IMR-90 (cell line): ENCODE measurements at regions not wholly inside any gene's neighbourhood (a gene's known extent, or its start where the extent isn't known, plus 50 kb on each side); places are given as distances from the start of the nearest gene placed in this dataset.

Experiments used
- BHLHE40 ChIP-seq: fragments of 150-350 bp; IDR thresholded peaks from 2 replicates; pipeline ENCODE4 v1.6.1; 2016; ENCODE audit warnings: mild to moderate bottlenecking, low read depth, low read length
- CEBPB ChIP-seq: IDR thresholded peaks from 2 replicates; pipeline ENCODE4 v1.6.1; 2012; ENCODE audit warnings: low read depth, low read length, improper control_type of control experiment
- CHD1 ChIP-seq: IDR thresholded peaks from 2 replicates; pipeline ENCODE4 v1.6.1; 2012; ENCODE audit warnings: low read depth, low read length, improper control_type of control experiment
- ELK1 ChIP-seq: fragments of 150-350 bp; IDR thresholded peaks from 2 replicates; pipeline ENCODE4 v1.6.1; 2016; ENCODE audit warnings: low read depth, mild to moderate bottlenecking, low read length, moderate library complexity, borderline replicate concordance
- MAZ ChIP-seq: IDR thresholded peaks from 2 replicates; pipeline ENCODE4 v1.6.1; 2012; ENCODE audit warnings: low read depth, mild to moderate bottlenecking, low read length, improper control_type of control experiment, moderate library complexity, borderline replicate concordance
- NFE2L2 ChIP-seq: fragments of 150-350 bp; IDR thresholded peaks from 2 replicates; pipeline ENCODE4 v1.6.1; 2016; ENCODE audit warnings: low read depth, mild to moderate bottlenecking, low read length
- POLR2A ChIP-seq: IDR thresholded peaks from 2 replicates; pipeline ENCODE4 v1.6.1; 2012; ENCODE audit warnings: mild to moderate bottlenecking, low read depth, low read length
- RAD21 ChIP-seq: IDR thresholded peaks from 2 replicates; pipeline ENCODE4 v1.6.1; 2012; ENCODE audit warnings: low read length, improper control_type of control experiment
- RCOR1 ChIP-seq: IDR thresholded peaks from 2 replicates; pipeline ENCODE4 v1.6.1; 2012; ENCODE audit warnings: mild to moderate bottlenecking, low read length, improper control_type of control experiment; ENCODE audit not compliant: insufficient replicate concordance
- RFX5 ChIP-seq: IDR thresholded peaks from 2 replicates; pipeline ENCODE4 v1.8.0; 2012; ENCODE audit warnings: low read depth, mild to moderate bottlenecking, low read length, moderate library complexity
- SMC3 ChIP-seq: fragments of 150-350 bp; IDR thresholded peaks from 2 replicates; pipeline ENCODE4 v1.6.1; 2016; ENCODE audit warnings: low read depth, mild to moderate bottlenecking, antibody characterized with exemption, low read length, moderate library complexity
- TF ChIP-seq, protein P1 (sequence below): conservative IDR thresholded peaks from 2 replicates; pipeline ENCODE4 v1.5.1; 2012; ENCODE audit warnings: mild to moderate bottlenecking, low read depth, low read length, improper control_type of control experiment
- TF ChIP-seq, protein P2 (sequence below): fragments of 150-350 bp; IDR thresholded peaks from 2 replicates; pipeline ENCODE4 v1.6.1; 2017; ENCODE audit warnings: mild to moderate bottlenecking, antibody characterized with exemption, low read length, low read depth

DNA sequence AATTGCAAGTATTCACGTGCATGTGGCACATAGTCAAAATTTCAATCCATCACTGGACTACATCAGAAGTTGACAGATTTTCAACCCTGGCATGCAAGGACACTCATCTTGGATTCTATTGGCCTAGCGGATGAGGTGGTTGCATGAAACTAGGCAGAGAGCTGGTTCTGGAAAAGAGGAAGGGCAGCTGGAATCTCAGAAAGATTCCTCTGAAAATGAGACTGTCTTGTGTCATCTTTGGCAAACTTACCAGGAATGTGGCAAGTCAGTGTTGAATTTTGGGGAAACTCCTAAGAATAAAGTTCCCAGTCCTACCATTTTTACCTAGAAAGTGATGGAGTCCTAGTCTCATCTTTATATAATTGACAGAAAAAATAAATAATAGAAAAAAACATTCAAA, 384.3 kb upstream of the NR2F2 start:
- TF ChIP-seq, protein P1, sequence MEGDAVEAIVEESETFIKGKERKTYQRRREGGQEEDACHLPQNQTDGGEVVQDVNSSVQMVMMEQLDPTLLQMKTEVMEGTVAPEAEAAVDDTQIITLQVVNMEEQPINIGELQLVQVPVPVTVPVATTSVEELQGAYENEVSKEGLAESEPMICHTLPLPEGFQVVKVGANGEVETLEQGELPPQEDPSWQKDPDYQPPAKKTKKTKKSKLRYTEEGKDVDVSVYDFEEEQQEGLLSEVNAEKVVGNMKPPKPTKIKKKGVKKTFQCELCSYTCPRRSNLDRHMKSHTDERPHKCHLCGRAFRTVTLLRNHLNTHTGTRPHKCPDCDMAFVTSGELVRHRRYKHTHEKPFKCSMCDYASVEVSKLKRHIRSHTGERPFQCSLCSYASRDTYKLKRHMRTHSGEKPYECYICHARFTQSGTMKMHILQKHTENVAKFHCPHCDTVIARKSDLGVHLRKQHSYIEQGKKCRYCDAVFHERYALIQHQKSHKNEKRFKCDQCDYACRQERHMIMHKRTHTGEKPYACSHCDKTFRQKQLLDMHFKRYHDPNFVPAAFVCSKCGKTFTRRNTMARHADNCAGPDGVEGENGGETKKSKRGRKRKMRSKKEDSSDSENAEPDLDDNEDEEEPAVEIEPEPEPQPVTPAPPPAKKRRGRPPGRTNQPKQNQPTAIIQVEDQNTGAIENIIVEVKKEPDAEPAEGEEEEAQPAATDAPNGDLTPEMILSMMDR: no peak
- TF ChIP-seq POLR2A (no peak), CEBPB (no peak), ELK1 (no peak), RCOR1 (no peak), RAD21 (no peak), BHLHE40 (no peak), RFX5 (no peak), CHD1 (no peak), NFE2L2 (no peak), SMC3 (no peak), MAZ (no peak)
- TF ChIP-seq, protein P2, sequence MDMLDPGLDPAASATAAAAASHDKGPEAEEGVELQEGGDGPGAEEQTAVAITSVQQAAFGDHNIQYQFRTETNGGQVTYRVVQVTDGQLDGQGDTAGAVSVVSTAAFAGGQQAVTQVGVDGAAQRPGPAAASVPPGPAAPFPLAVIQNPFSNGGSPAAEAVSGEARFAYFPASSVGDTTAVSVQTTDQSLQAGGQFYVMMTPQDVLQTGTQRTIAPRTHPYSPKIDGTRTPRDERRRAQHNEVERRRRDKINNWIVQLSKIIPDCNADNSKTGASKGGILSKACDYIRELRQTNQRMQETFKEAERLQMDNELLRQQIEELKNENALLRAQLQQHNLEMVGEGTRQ: no peak
